ENCODE measurements at regions not wholly inside any gene's neighbourhood (a gene's known extent, or its start where the extent isn't known, plus 50 kb on each side); places are given as distances from the start of the nearest gene placed in this dataset.
"Not testable (repeated sequence)": the region's sequence is repeated elsewhere in the genome, so short reads cannot be mapped to it uniquely, and the experiment has no call there.

GRCh38 chr5:106014262-106014661 is 1656.5 kb downstream of the EFNA5 start:
- ATAC-seq = no peak
- DNase-seq = no peak
- Mint-ChIP-seq H3K36me3 (ENCODE audit: low read depth) (no peaks in the 10 kb centered on the region), H3K4me1 (no peaks in the 10 kb centered on the region), H3K27me3 (no peaks in the 10 kb centered on the region), H3K27ac (no peak overlapping the region), H3K4me3 (no peak overlapping the region)
- H3K9me3 ChIP-seq (ENCODE audit: control insufficient read depth, low read length, poor library complexity, severe bottlenecking) = no peaks in the 10 kb centered on the region

DNA sequence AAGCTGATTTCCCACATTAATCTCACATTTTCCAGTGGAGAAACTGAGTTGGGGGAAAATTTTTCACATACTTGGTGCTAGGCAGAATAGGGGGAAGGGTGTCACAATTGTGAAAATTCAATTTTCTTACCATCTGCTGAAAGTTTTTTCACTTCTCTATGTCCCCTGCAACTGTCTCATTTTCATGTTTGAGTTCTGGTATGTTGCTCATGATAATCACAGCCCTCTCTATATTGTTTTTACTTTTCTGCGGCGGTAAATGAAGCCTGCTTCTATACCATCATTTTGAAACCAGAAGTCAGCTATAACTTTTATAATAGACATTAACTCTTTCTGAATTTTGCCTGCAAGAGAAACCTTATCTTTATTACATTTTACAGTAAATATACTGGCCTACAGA is 1664.5 kb downstream of the EFNA5 start:
- Mint-ChIP-seq H3K36me3 (ENCODE audit: low read depth) (no peaks in the 10 kb centered on the region), H3K27ac (no peak overlapping the region), H3K4me1 (no peaks in the 10 kb centered on the region), H3K27me3 (no peaks in the 10 kb centered on the region), H3K4me3 (no peak overlapping the region)
- no peaks in the 10 kb centered on the region for H3K9me3 ChIP-seq (ENCODE audit: control insufficient read depth, low read length, poor library complexity, severe bottlenecking)
- DNase-seq (no peak), ATAC-seq (no peak)

DNA sequence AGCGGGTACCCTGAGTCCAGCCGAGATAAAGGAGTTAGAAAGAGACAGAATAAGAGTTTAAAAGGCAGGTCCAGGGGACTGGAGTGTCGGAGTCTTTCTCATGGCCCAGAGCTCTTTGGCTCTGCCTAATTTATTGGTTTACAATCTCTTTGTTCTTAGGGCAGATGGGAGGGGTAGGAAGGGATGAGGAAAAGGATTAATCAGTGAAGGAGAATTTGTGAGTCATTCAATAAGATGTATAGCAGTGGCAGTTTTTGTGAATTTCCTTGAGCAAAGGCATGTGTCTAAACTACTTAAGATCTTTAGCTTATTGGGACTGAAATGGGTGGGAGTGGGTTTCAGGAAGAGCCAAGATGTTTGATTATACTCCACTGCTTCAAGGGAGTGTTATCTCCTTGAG is 1671.7 kb downstream of the EFNA5 start:
- H3K27me3 Mint-ChIP-seq; DNase-seq; H3K4me3 Mint-ChIP-seq; ATAC-seq; H3K4me1 Mint-ChIP-seq; H3K27ac Mint-ChIP-seq; H3K36me3 Mint-ChIP-seq (ENCODE audit: low read depth); H3K9me3 ChIP-seq (ENCODE audit: control insufficient read depth, low read length, poor library complexity, severe bottlenecking): not testable (repeated sequence)

DNA sequence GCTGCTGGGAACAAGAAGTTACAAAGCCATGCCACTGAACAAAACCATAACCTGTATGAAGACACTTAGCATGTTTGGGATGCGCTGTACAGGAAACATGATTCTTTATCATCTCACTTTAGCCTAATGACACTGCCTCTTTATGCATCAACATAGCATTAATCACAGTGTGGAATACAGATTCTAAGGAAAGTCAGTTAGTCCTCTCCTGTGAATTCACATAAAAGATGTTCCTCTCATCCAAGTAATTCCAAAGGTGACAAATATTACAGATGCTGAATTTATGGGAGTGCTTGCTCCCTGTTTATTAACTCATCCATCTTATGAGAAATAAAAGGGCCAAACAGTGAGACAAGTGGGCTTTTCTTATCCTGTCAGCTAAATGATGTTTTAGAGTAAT is 1677.7 kb downstream of the EFNA5 start:
- ATAC-seq = no peak
- no peaks in the 10 kb centered on the region for H3K27me3 Mint-ChIP-seq
- no peaks in the 10 kb centered on the region for H3K9me3 ChIP-seq (ENCODE audit: control insufficient read depth, low read length, poor library complexity, severe bottlenecking)
- no peak for DNase-seq
- no peaks in the 10 kb centered on the region for H3K36me3 Mint-ChIP-seq (ENCODE audit: low read depth)
- H3K27ac Mint-ChIP-seq = no peak overlapping the region
- no peaks in the 10 kb centered on the region for H3K4me1 Mint-ChIP-seq
- H3K4me3 Mint-ChIP-seq = no peak overlapping the region

GRCh38 chr5:105982526-105982925 is 1688.2 kb downstream of the EFNA5 start:
- DNase-seq (no peak), ATAC-seq (no peak)
- Mint-ChIP-seq H3K4me1 (no peaks in the 10 kb centered on the region), H3K36me3 (ENCODE audit: low read depth) (no peaks in the 10 kb centered on the region), H3K27ac (no peak overlapping the region), H3K4me3 (no peak overlapping the region), H3K27me3 (no peaks in the 10 kb centered on the region)
- H3K9me3 ChIP-seq (ENCODE audit: control insufficient read depth, low read length, poor library complexity, severe bottlenecking) = no peaks in the 10 kb centered on the region

DNA sequence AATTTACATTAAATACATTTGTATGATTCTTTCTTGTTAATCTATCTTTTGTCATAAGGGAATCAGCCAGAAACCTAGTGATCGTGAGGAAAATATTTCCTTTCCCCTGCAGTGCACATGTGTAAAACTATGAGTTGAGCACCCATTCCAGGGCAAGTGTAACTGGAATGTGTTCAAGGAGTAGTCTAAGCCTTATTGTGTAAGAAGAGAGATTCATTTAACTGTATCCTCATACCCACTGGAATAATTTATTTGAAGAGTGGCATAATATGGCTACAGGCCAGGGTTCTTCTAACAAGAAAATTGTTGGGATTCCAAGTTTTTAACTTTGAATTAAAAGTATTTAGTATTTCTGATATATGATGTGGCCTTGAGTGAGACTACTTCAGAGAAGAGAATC is 1692.7 kb downstream of the EFNA5 start:
- no peaks in the 10 kb centered on the region for H3K9me3 ChIP-seq (ENCODE audit: control insufficient read depth, low read length, poor library complexity, severe bottlenecking)
- H3K27ac Mint-ChIP-seq = no peak overlapping the region
- no peaks in the 10 kb centered on the region for H3K36me3 Mint-ChIP-seq (ENCODE audit: low read depth)
- no peaks in the 10 kb centered on the region for H3K4me1 Mint-ChIP-seq
- no peaks in the 10 kb centered on the region for H3K27me3 Mint-ChIP-seq
- no peak for ATAC-seq
- no peak overlapping the region for H3K4me3 Mint-ChIP-seq
- no peak for DNase-seq

DNA sequence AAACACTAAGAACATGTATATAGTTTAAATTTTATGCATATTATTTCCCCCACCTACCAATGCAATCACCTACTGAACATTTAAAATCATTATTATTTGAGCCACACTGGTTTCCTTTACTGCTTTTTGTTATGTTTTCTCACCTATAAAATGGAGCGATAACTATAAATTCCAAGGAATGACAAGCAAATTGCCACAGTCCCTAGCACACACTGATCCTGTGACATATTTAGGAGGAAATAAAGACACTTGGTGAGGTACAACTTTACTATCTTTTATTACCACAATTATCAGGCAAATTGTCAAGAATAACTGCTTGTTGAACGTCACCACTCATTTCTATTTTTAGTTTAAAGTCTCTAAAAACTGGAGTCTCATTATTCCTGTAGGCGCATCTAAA is 1693.6 kb downstream of the EFNA5 start:
- H3K4me1 Mint-ChIP-seq = no peaks in the 10 kb centered on the region
- no peaks in the 10 kb centered on the region for H3K36me3 Mint-ChIP-seq (ENCODE audit: low read depth)
- DNase-seq (no peak), ATAC-seq (no peak)
- H3K9me3 ChIP-seq (ENCODE audit: control insufficient read depth, low read length, poor library complexity, severe bottlenecking) = no peaks in the 10 kb centered on the region
- H3K27ac Mint-ChIP-seq = no peak overlapping the region
- H3K4me3 Mint-ChIP-seq = no peak overlapping the region
- H3K27me3 Mint-ChIP-seq = no peaks in the 10 kb centered on the region

DNA sequence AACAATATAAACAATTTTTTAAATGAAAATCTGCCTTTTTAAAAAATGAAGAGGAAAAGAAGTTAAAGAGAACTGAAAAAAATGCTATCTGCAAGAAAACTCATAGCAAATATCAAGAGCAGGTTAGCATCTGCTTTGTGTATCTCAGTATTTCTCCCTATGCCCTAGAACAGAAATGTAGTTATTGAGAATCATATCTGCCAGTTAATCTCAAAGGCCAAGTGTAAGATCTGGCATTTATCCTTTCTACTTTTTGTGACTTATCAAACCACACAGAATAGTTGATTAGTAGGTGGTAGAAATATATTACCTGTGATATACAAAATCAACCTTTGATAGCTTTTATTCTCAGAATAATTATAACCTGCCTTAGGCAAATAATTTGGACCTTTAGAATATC is 1699.8 kb downstream of the EFNA5 start:
- ATAC-seq (no peak), DNase-seq (no peak)
- Mint-ChIP-seq H3K4me3 (no peak overlapping the region), H3K27me3 (no peaks in the 10 kb centered on the region), H3K27ac (no peak overlapping the region), H3K4me1 (no peaks in the 10 kb centered on the region), H3K36me3 (ENCODE audit: low read depth) (no peaks in the 10 kb centered on the region)
- H3K9me3 ChIP-seq (ENCODE audit: control insufficient read depth, low read length, poor library complexity, severe bottlenecking) = no peaks in the 10 kb centered on the region

DNA sequence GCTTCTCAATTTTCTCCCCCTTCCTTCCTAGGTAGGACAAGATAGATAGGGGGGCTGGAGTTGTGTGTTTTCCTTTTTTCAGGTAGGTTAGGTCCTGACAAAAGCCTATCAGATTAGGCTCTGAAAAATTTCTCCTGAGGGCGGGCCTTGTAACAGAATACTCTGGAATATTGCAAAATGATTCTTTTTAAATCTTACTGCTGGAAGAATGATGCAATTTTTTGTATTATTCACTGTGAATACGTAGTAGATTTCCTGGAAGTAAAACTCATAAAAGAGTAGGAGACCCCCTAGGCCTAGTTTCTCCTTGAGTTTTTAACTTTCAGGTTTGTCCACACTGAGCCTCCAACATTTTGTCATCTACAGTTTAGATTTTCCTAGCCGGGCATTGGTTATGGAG is 1701.8 kb downstream of the EFNA5 start:
- H3K9me3 ChIP-seq (ENCODE audit: control insufficient read depth, low read length, poor library complexity, severe bottlenecking) = no peaks in the 10 kb centered on the region
- ATAC-seq (no peak), DNase-seq (no peak)
- Mint-ChIP-seq H3K4me3 (no peak overlapping the region), H3K4me1 (no peaks in the 10 kb centered on the region), H3K27me3 (no peaks in the 10 kb centered on the region), H3K36me3 (ENCODE audit: low read depth) (no peaks in the 10 kb centered on the region), H3K27ac (no peak overlapping the region)

- Mint-ChIP-seq H3K4me1 (no peaks in the 10 kb centered on the region), H3K36me3 (ENCODE audit: low read depth) (no peaks in the 10 kb centered on the region), H3K27me3 (no peaks in the 10 kb centered on the region), H3K4me3 (no peak overlapping the region), H3K27ac (no peak overlapping the region)
- H3K9me3 ChIP-seq (ENCODE audit: control insufficient read depth, low read length, poor library complexity, severe bottlenecking) = no peaks in the 10 kb centered on the region
- DNase-seq (no peak), ATAC-seq (no peak)
Measured at GRCh38 chr5:105963696-105964255, 1707.0 kb downstream of the EFNA5 start.

GRCh38 chr5:105961572-105961971 is 1709.2 kb downstream of the EFNA5 start:
- Mint-ChIP-seq H3K4me3 (no peak overlapping the region), H3K27me3 (no peaks in the 10 kb centered on the region)

DNA sequence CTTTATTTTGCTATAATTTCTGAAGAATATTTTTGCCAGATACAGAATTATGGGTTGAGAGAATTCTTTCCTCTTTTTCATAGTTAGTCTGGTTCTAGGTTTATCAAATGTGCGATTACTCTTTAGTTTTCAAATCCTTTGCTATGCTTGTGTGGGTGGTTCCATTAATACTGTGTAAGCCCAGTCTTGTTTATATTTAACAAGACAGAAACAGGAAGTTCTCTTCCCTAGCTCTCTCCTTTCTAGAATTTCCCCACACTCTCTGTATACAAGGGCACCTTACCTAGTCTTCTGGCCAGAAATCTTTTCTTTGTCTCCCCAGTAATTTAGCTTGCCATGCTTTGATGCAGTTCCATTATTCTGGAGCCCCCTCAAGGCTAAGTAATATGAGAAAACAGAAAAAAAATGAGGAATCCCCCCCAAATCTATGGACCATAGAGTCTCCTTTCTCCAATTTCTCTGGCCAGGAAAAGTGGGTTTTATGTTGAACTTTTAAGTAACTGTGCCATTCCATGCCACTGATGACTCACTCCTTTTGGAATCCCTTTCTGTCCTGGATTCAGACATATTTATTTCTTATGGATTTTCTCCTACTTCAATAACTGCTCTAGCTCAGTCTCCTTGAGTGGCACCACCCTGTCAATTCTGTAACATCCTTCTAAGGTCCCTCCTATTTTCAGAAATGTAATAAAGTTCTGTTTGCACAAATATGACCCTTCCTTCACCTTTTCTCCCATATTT is 1714.1 kb downstream of the EFNA5 start:
- Mint-ChIP-seq H3K4me1 (no peaks in the 10 kb centered on the region), H3K36me3 (ENCODE audit: low read depth) (no peaks in the 10 kb centered on the region), H3K4me3 (no peak overlapping the region), H3K27ac (no peak overlapping the region), H3K27me3 (no peaks in the 10 kb centered on the region)
- no peaks in the 10 kb centered on the region for H3K9me3 ChIP-seq (ENCODE audit: control insufficient read depth, low read length, poor library complexity, severe bottlenecking)
- ATAC-seq (no peak), DNase-seq (no peak)

More at GRCh38 chr5:105961572-105961971, 1709.2 kb downstream of the EFNA5 start:
- no peaks in the 10 kb centered on the region for H3K36me3 Mint-ChIP-seq (ENCODE audit: low read depth)
- DNase-seq (no peak), ATAC-seq (no peak)
- no peaks in the 10 kb centered on the region for H3K9me3 ChIP-seq (ENCODE audit: control insufficient read depth, low read length, poor library complexity, severe bottlenecking)
- no peak overlapping the region for H3K27ac Mint-ChIP-seq
- H3K4me1 Mint-ChIP-seq = no peaks in the 10 kb centered on the region

DNA sequence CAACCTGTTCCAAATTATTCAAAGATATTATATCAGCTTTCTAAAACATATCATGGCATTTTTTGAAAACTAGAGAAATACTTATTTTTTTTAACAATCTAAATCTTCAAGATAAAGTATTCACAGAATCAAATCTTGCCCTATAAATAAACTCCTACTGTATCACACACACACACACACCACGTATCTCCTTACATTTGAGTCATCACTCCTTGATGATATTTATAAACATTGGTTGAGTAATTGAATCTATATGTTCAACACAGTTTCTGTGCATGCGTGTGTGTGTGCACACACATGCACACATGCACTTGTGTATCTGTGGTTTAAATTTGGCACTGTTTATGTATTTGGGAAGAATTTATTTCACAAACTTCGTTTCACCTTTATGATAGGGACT is 1716.4 kb downstream of the EFNA5 start:
- H3K4me1 Mint-ChIP-seq = no peaks in the 10 kb centered on the region
- DNase-seq (no peak), ATAC-seq (no peak)
- H3K4me3 Mint-ChIP-seq = no peak overlapping the region
- H3K9me3 ChIP-seq (ENCODE audit: control insufficient read depth, low read length, poor library complexity, severe bottlenecking) = no peaks in the 10 kb centered on the region
- H3K36me3 Mint-ChIP-seq (ENCODE audit: low read depth) = no peaks in the 10 kb centered on the region
- H3K27ac Mint-ChIP-seq = no peak overlapping the region
- H3K27me3 Mint-ChIP-seq = no peaks in the 10 kb centered on the region

- Mint-ChIP-seq H3K4me3 (no peak overlapping the region), H3K4me1 (no peaks in the 10 kb centered on the region), H3K27ac (no peak overlapping the region), H3K27me3 (no peaks in the 10 kb centered on the region), H3K36me3 (ENCODE audit: low read depth) (no peaks in the 10 kb centered on the region)
- ATAC-seq (no peak), DNase-seq (no peak)
- H3K9me3 ChIP-seq (ENCODE audit: control insufficient read depth, low read length, poor library complexity, severe bottlenecking) = no peaks in the 10 kb centered on the region
Measured at GRCh38 chr5:105953616-105954015, 1717.1 kb downstream of the EFNA5 start.
